ENCODE measurements at regions not wholly inside any gene's neighbourhood (a gene's known extent, or its start where the extent isn't known, plus 50 kb on each side); places are given as distances from the start of the nearest gene placed in this dataset.

- no peak for DNase-seq (ENCODE audit: low read depth in 3 of 3, low spot score in 2 of 3)
These were observed 261.5 kb downstream of the BMP2 start for GRCh38 chr20:7029019-7029418.

GRCh38 chr20:7031222-7031621 lies 263.7 kb downstream of the BMP2 start:
- no peak for DNase-seq (ENCODE audit: low read depth in 3 of 3, low spot score in 2 of 3)

GRCh38 chr20:7038029-7038428 lies 270.5 kb downstream of the BMP2 start:
- no peak for DNase-seq (ENCODE audit: low read depth in 3 of 3, low spot score in 2 of 3)

GRCh38 chr20:7057611-7058010 lies 290.1 kb downstream of the BMP2 start:
- DNase-seq (ENCODE audit: low read depth in 3 of 3, low spot score in 2 of 3): no peak

- no peak for DNase-seq (ENCODE audit: low read depth in 3 of 3, low spot score in 2 of 3)
These were observed 311.3 kb downstream of the BMP2 start for GRCh38 chr20:7078804-7079203.

GRCh38 chr20:7080472-7080871 lies 313.0 kb downstream of the BMP2 start:
- no peak for DNase-seq (ENCODE audit: low read depth in 3 of 3, low spot score in 2 of 3)

- peak in 1 of 3 donors; percentile 5 for DNase-seq (ENCODE audit: low read depth in 3 of 3, low spot score in 2 of 3)
These were observed 318.0 kb downstream of the BMP2 start for GRCh38 chr20:7085467-7085866.

- no peak for DNase-seq (ENCODE audit: low read depth in 3 of 3, low spot score in 2 of 3)
These were observed 320.3 kb downstream of the BMP2 start for GRCh38 chr20:7087803-7088202.

- DNase-seq (ENCODE audit: low read depth in 3 of 3, low spot score in 2 of 3): no peak
These were observed 322.5 kb downstream of the BMP2 start for GRCh38 chr20:7090001-7090400.

GRCh38 chr20:7090811-7091210 lies 323.3 kb downstream of the BMP2 start:
- no peak for DNase-seq (ENCODE audit: low read depth in 3 of 3, low spot score in 2 of 3)

GRCh38 chr20:7091655-7092054 lies 324.2 kb downstream of the BMP2 start:
- DNase-seq (ENCODE audit: low read depth in 3 of 3, low spot score in 2 of 3): no peak

- no peak for DNase-seq (ENCODE audit: low read depth in 3 of 3, low spot score in 2 of 3)
These were observed 327.0 kb downstream of the BMP2 start for GRCh38 chr20:7094438-7094997.

- DNase-seq (ENCODE audit: low read depth in 3 of 3, low spot score in 2 of 3): no peak
These were observed 339.4 kb downstream of the BMP2 start for GRCh38 chr20:7106910-7107309.

GRCh38 chr20:7108929-7109328 lies 341.4 kb downstream of the BMP2 start:
- DNase-seq (ENCODE audit: low read depth in 3 of 3, low spot score in 2 of 3): no peak

- DNase-seq (ENCODE audit: low read depth in 3 of 3, low spot score in 2 of 3): peak in 2 of 3 donors; percentile 32 to 51
These were observed 346.3 kb downstream of the BMP2 start for GRCh38 chr20:7113577-7114466.

- DNase-seq (ENCODE audit: low read depth in 3 of 3, low spot score in 2 of 3): no peak
These were observed 356.0 kb downstream of the BMP2 start for GRCh38 chr20:7123457-7123856.

GRCh38 chr20:7124120-7124519 lies 356.6 kb downstream of the BMP2 start:
- DNase-seq (ENCODE audit: low read depth in 3 of 3, low spot score in 2 of 3): no peak

- DNase-seq (ENCODE audit: low read depth in 3 of 3, low spot score in 2 of 3): no peak
These were observed 369.4 kb downstream of the BMP2 start for GRCh38 chr20:7136886-7137285.

- no peak for DNase-seq (ENCODE audit: low read depth in 3 of 3, low spot score in 2 of 3)
These were observed 370.1 kb downstream of the BMP2 start for GRCh38 chr20:7137395-7138151.

- DNase-seq (ENCODE audit: low read depth in 3 of 3, low spot score in 2 of 3): no peak
These were observed 377.0 kb downstream of the BMP2 start for GRCh38 chr20:7144464-7144863.

GRCh38 chr20:7146552-7147219 lies 379.2 kb downstream of the BMP2 start:
- DNase-seq (ENCODE audit: low read depth in 3 of 3, low spot score in 2 of 3): no peak
